Gastrocnemius medialis (tissue), 4 donors: ENCODE measurements at regions not wholly inside any gene's neighbourhood (a gene's known extent, or its start where the extent isn't known, plus 50 kb on each side); places are given as distances from the start of the nearest gene placed in this dataset.

Experiments
- ATAC-seq, 2 donors: fragments of 150-250 bp; one replicate each; pipeline ENCODE4 v1.9.1; 2016
- DNase-seq, 2 donors: peaks; one replicate each; pipeline ENCODE4 v3.0.0-alpha.2; 2019
- H3K27ac ChIP-seq, 4 donors: fragments of 200-600 bp; sonication (generic); 1 replicate in 1 of 4; 2 replicates in 3 of 4; pipeline ENCODE4 v1.5.1; 2016 to 2018; ENCODE audit warnings: mild to moderate bottlenecking in 2 of 4, moderate library complexity in 1 of 4
- H3K27me3 ChIP-seq, 3 donors: fragments of 200-600 bp; sonication (generic) in 2 of 3; 1 replicate in 1 of 3; 2 replicates in 2 of 3; pipeline versions ENCODE4 v1.5.1 to v1.6.0; 2016 to 2019; ENCODE audit warnings: mild to moderate bottlenecking in 1 of 3, moderate library complexity in 1 of 3
- H3K36me3 ChIP-seq, 2 donors: fragments of 200-600 bp; sonication (generic) in 1 of 2; one replicate each; pipeline ENCODE4 v1.5.1; 2017 to 2018
- H3K4me1 ChIP-seq, 2 donors: fragments of 200-600 bp; sonication (generic) in 1 of 2; one replicate each; pipeline ENCODE4 v1.5.1; 2016 to 2017; ENCODE audit warnings: mild to moderate bottlenecking in 2 of 2
- H3K4me3 ChIP-seq, 4 donors: fragments of 200-600 bp; sonication (generic) in 3 of 4; 1 replicate in 1 of 4; 2 replicates in 3 of 4; pipeline ENCODE4 v1.5.1; 2016 to 2019; ENCODE audit warnings: mild to moderate bottlenecking in 2 of 4
- H3K9me3 ChIP-seq, 3 donors: fragments of 200-600 bp; sonication (generic) in 2 of 3; 1 replicate in 1 of 3; 2 replicates in 2 of 3; pipeline ENCODE4 v1.5.1; 2016 to 2019
- POLR2A ChIP-seq, 2 donors: fragments of 450-650 bp; IDR thresholded peaks; one replicate each; pipeline ENCODE4 v1.6.1; 2017; ENCODE audit warnings: antibody characterized with exemption in 2 of 2, mild to moderate bottlenecking in 2 of 2, moderate library complexity in 2 of 2
- in situ Hi-C, 4 donors: fragments of 200-750 bp; cut with MboI; loops; one replicate each; pipeline versions ENCODE4 v1.15.0 to v1.8.0; 2017; ENCODE audit warnings: low sequenced_read_pairs in 4 of 4
- intact Hi-C: fragments of 100-400 bp; cut with DNase I; formaldehyde crosslinking; loops from one replicate; pipeline ENCODE4 v1.15.1; 2023; ENCODE audit warnings: low total_unique reads
- TF ChIP-seq, protein P1 (sequence below), 5 experiments: fragments of 450-650 bp in 3 of 5; fragments of 200-600 bp in 2 of 5; sonication (generic) in 2 of 5; IDR thresholded peaks in 4 of 5; conservative IDR thresholded peaks in 1 of 5; 1 replicate in 4 of 5; 2 replicates in 1 of 5; pipeline ENCODE4 v1.5.1; 2016 to 2019; ENCODE audit warnings: antibody characterized with exemption in 5 of 5, mild to moderate bottlenecking in 3 of 5, moderate library complexity in 3 of 5

DNA sequence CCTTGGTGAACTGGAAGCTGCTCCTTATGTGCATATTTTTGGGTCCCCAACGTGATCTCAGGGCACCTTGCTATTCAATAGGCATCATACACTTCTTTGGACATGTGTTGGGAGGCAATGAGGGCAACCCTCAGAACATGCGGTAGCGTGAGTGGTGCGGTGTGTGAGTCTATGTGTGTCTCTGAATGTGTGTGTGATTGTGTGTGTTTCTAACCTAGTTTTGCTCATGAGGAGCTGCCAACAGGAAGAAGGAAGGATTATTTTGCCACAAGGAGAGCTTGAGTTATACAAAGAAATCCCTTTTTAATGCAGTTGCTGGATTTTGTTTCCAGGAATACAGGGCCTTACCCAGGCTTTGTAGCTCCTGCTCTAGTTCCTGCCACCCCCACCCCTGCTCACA, 75.8 kb upstream of the ITGA6 start:
- TF ChIP-seq, protein P1, sequence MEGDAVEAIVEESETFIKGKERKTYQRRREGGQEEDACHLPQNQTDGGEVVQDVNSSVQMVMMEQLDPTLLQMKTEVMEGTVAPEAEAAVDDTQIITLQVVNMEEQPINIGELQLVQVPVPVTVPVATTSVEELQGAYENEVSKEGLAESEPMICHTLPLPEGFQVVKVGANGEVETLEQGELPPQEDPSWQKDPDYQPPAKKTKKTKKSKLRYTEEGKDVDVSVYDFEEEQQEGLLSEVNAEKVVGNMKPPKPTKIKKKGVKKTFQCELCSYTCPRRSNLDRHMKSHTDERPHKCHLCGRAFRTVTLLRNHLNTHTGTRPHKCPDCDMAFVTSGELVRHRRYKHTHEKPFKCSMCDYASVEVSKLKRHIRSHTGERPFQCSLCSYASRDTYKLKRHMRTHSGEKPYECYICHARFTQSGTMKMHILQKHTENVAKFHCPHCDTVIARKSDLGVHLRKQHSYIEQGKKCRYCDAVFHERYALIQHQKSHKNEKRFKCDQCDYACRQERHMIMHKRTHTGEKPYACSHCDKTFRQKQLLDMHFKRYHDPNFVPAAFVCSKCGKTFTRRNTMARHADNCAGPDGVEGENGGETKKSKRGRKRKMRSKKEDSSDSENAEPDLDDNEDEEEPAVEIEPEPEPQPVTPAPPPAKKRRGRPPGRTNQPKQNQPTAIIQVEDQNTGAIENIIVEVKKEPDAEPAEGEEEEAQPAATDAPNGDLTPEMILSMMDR (IDR thresholded peaks at IDR 0.05 in 4 of 5, conservative IDR thresholded peaks at IDR 0.05 in 1 of 5): no peak
- TF ChIP-seq POLR2A (IDR thresholded peaks at IDR 0.05): no peak
- H3K36me3 ChIP-seq: no peaks in the 10 kb centered on the region
- H3K27me3 ChIP-seq: no peaks in the 10 kb centered on the region
- ATAC-seq (no peak), DNase-seq (no peak)
- in situ Hi-C loops: no loop called here
- H3K27ac ChIP-seq: peak overlapping the region; percentile 75 to 87 (median 76)
- intact Hi-C loops: loop anchor here (1.0 to 10.0 kb wide), 2 partner anchors 73 to 204 kb away; partner anchors contain the start of gene ITGA6
- H3K4me1 ChIP-seq: peaks cover 11 to 24% of the 10 kb centered on the region in 2 donors
- no peaks in the 10 kb centered on the region for H3K9me3 ChIP-seq
- no peak overlapping the region for H3K4me3 ChIP-seq

DNA sequence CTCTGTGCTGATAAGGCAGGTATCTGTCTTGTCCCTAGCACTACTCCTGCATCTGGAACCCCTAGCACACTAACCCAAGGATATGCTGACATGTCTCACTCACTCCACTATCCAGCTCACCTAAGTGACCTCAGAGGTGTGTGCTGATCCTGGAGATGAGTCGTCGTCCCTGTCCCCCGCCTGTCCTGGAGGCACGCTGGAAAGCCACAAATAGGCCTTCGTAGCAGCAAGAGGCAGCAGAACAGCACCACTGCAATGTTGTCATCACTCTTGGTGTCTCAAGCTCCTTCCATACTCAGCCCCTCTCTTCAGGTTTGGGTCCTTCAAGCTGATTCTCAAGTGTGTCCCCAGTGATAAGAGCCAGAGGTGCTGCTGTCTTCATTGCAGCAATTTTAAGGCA, 73.0 kb upstream of the ITGA6 start:
- ATAC-seq: no peak

DNA sequence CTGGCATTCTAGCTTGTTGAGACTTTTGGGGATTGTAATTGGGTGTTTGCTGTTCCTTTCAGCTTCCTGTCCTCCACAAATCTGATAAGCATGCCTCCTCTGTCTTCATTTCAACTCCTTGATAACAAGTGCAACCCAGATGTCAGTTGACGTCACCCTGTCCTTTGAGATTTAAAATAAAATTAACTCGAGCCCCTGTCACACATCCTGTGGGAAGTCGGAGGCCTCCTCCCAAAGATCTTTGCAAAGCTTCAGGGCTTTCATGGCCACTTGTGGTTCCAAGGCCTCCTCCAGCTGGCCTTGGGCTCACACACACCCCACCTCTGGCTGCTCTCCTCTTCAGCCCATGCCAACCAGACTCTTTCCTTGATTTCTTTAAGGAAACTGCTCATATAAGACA, 69.9 kb upstream of the ITGA6 start:
- Histone ChIP-seq H3K4me3 (no peak overlapping the region), H3K4me1 (peaks cover 0 to 13% of the 10 kb centered on the region in 2 donors), H3K27ac (peak overlapping the region in 3 of 4 donors; percentile 45 to 67 (median 52)), H3K9me3 (no peaks in the 10 kb centered on the region), H3K36me3 (no peaks in the 10 kb centered on the region), H3K27me3 (no peaks in the 10 kb centered on the region)
- no peak for TF ChIP-seq POLR2A (IDR thresholded peaks at IDR 0.05)
- TF ChIP-seq, protein P1 (IDR thresholded peaks at IDR 0.05 in 4 of 5, conservative IDR thresholded peaks at IDR 0.05 in 1 of 5): no peak
- intact Hi-C loops: loop anchor here (10.0 kb wide), 1 partner anchor 67 kb away; the partner anchor contains the start of gene ITGA6
- DNase-seq: no peak
- in situ Hi-C loops: no loop called here
- peak; percentile 27 to 73 for ATAC-seq

More for the DNA sequence above, 73.0 kb upstream of the ITGA6 start:
- in situ Hi-C loops (no loop called here), intact Hi-C loops (loop anchor here (10.0 kb wide), 1 partner anchor 70 kb away; the partner anchor contains the start of gene ITGA6)
- H3K4me1 ChIP-seq: peaks cover 11 to 29% of the 10 kb centered on the region in 2 donors
- no peaks in the 10 kb centered on the region for H3K9me3 ChIP-seq
- H3K27me3 ChIP-seq: no peaks in the 10 kb centered on the region
- no peak overlapping the region for H3K27ac ChIP-seq
- H3K36me3 ChIP-seq: no peaks in the 10 kb centered on the region
- no peak for TF ChIP-seq POLR2A (IDR thresholded peaks at IDR 0.05)
- TF ChIP-seq, protein P1 (IDR thresholded peaks at IDR 0.05 in 4 of 5, conservative IDR thresholded peaks at IDR 0.05 in 1 of 5): no peak
- no peak for DNase-seq
- H3K4me3 ChIP-seq: no peak overlapping the region

DNA sequence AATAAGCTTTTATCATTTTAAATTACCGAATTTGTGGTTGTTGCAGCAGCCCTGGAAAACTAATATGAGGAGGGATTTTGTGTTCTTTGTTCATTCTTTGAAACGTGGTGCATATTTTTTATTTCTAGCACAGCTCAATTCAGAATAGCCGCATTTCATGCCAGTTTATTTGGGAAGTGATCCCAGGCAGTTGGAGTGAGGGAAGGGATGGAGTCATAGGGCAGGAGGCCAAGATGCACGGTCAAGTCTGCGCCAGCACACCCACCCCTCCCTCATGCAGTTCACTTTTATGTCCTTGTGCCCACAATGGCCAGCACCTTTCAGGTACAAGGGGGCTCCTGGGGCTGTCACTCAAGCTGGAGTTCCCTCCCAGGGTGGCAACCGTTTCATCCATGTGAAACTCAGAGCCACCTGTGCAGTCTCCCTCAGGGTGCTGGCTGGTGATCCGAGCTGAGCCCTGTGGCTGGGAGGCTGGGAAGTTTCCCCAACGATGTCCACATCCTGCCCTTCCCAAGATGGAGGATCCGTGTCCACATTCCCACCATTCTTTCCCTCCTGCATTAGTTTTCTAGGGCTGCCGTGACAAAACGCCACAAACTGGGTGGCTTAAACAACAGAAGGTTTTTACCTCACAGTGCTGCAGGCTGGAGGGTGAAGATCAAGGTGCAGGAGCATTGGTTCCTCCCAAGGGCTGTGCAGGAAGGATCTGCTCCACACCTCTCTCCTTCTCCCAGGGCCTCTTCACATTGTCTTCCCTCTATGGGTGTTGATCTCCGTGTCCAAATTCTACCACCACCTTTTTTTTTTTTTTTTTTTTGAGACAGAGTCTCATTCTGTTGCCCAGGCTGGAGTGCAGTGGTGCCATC, 68.5 kb upstream of the ITGA6 start:
- TF ChIP-seq, protein P1 (IDR thresholded peaks at IDR 0.05 in 4 of 5, conservative IDR thresholded peaks at IDR 0.05 in 1 of 5): no peak
- no peak for TF ChIP-seq POLR2A (IDR thresholded peaks at IDR 0.05)
- Histone ChIP-seq H3K4me3 (no peak overlapping the region), H3K27ac (peak overlapping the region in 2 of 4 donors; percentile 52 to 67), H3K9me3 (no peaks in the 10 kb centered on the region), H3K27me3 (no peaks in the 10 kb centered on the region), H3K4me1 (peaks cover 0 to 13% of the 10 kb centered on the region in 2 donors), H3K36me3 (no peaks in the 10 kb centered on the region)
- ATAC-seq: no peak
- DNase-seq: no peak
- intact Hi-C loops: loop anchor here (10.0 kb wide), 1 partner anchor 66 kb away; the partner anchor contains the start of gene ITGA6
- in situ Hi-C loops: no loop called here
